ENCODE measurements at regions not wholly inside any gene's neighbourhood (a gene's known extent, or its start where the extent isn't known, plus 50 kb on each side); places are given as distances from the start of the nearest gene placed in this dataset.
"Not testable (repeated sequence)": the region's sequence is repeated elsewhere in the genome, so short reads cannot be mapped to it uniquely, and the experiment has no call there.

- no peak for TF ChIP-seq CTCF (IDR thresholded peaks at IDR 0.05; ENCODE audit: poor library complexity, severe bottlenecking)
- no peak for ATAC-seq (ENCODE audit: low read depth)
- H3K4me1 ChIP-seq (ENCODE audit: insufficient read depth, poor library complexity, severe bottlenecking) = no peaks in the 10 kb centered on the region
- H3K36me3 ChIP-seq (ENCODE audit: low read depth) = no peaks in the 10 kb centered on the region
- H3K27ac ChIP-seq (ENCODE audit: poor library complexity, severe bottlenecking) = no peak overlapping the region
- no peaks in the 10 kb centered on the region for H3K27me3 ChIP-seq (ENCODE audit: insufficient read depth, poor library complexity, severe bottlenecking)
- H3K9me3 ChIP-seq (ENCODE audit: severe bottlenecking) = no peaks in the 10 kb centered on the region
- no peak overlapping the region for H3K4me3 ChIP-seq (ENCODE audit: severe bottlenecking)
- DNase-seq (ENCODE audit: low spot score) = no peak
Observed at GRCh38 chr7:24444666-24445440, 128.4 kb upstream of the PALS2 start.

- Histone ChIP-seq H3K36me3 (ENCODE audit: low read depth) (no peaks in the 10 kb centered on the region), H3K4me1 (ENCODE audit: insufficient read depth, poor library complexity, severe bottlenecking) (no peaks in the 10 kb centered on the region), H3K27ac (ENCODE audit: poor library complexity, severe bottlenecking) (no peak overlapping the region), H3K27me3 (ENCODE audit: insufficient read depth, poor library complexity, severe bottlenecking) (no peaks in the 10 kb centered on the region), H3K9me3 (ENCODE audit: severe bottlenecking) (no peaks in the 10 kb centered on the region), H3K4me3 (ENCODE audit: severe bottlenecking) (no peak overlapping the region)
- no peak for ATAC-seq (ENCODE audit: low read depth)
- TF ChIP-seq CTCF (IDR thresholded peaks at IDR 0.05; ENCODE audit: poor library complexity, severe bottlenecking) = no peak
- no peak for DNase-seq (ENCODE audit: low spot score)
Observed at GRCh38 chr7:24448038-24448437, 125.2 kb upstream of the PALS2 start.

GRCh38 chr7:24449416-24449815 is 123.8 kb upstream of the PALS2 start:
- H3K4me1 ChIP-seq (ENCODE audit: insufficient read depth, poor library complexity, severe bottlenecking); ATAC-seq (ENCODE audit: low read depth); H3K9me3 ChIP-seq (ENCODE audit: severe bottlenecking); H3K36me3 ChIP-seq (ENCODE audit: low read depth); H3K27me3 ChIP-seq (ENCODE audit: insufficient read depth, poor library complexity, severe bottlenecking); H3K4me3 ChIP-seq (ENCODE audit: severe bottlenecking); H3K27ac ChIP-seq (ENCODE audit: poor library complexity, severe bottlenecking); DNase-seq (ENCODE audit: low spot score): not testable (repeated sequence)

GRCh38 chr7:24455813-24456525 is 117.3 kb upstream of the PALS2 start:
- Histone ChIP-seq H3K27ac (ENCODE audit: poor library complexity, severe bottlenecking) (no peak overlapping the region), H3K36me3 (ENCODE audit: low read depth) (no peaks in the 10 kb centered on the region), H3K9me3 (ENCODE audit: severe bottlenecking) (no peaks in the 10 kb centered on the region), H3K27me3 (ENCODE audit: insufficient read depth, poor library complexity, severe bottlenecking) (peaks cover 8% of the 10 kb centered on the region), H3K4me1 (ENCODE audit: insufficient read depth, poor library complexity, severe bottlenecking) (no peaks in the 10 kb centered on the region), H3K4me3 (ENCODE audit: severe bottlenecking) (no peak overlapping the region)
- ATAC-seq (ENCODE audit: low read depth) (no peak), DNase-seq (ENCODE audit: low spot score) (no peak)
- no peak for TF ChIP-seq CTCF (IDR thresholded peaks at IDR 0.05; ENCODE audit: poor library complexity, severe bottlenecking)

GRCh38 chr7:24456526-24457218 is 116.6 kb upstream of the PALS2 start:
- Histone ChIP-seq H3K36me3 (ENCODE audit: low read depth) (no peaks in the 10 kb centered on the region), H3K27ac (ENCODE audit: poor library complexity, severe bottlenecking) (no peak overlapping the region), H3K9me3 (ENCODE audit: severe bottlenecking) (no peaks in the 10 kb centered on the region), H3K27me3 (ENCODE audit: insufficient read depth, poor library complexity, severe bottlenecking) (peaks cover 8% of the 10 kb centered on the region), H3K4me3 (ENCODE audit: severe bottlenecking) (no peak overlapping the region), H3K4me1 (ENCODE audit: insufficient read depth, poor library complexity, severe bottlenecking) (no peaks in the 10 kb centered on the region)
- DNase-seq (ENCODE audit: low spot score) (no peak), ATAC-seq (ENCODE audit: low read depth) (no peak)
- TF ChIP-seq CTCF (IDR thresholded peaks at IDR 0.05; ENCODE audit: poor library complexity, severe bottlenecking) = no peak

All from RWPE2 (cell line).